K562 (cell line): ENCODE measurements at regions not wholly inside any gene's neighbourhood (a gene's known extent, or its start where the extent isn't known, plus 50 kb on each side); places are given as distances from the start of the nearest gene placed in this dataset.

Experiments
- ATAC-seq: fragments of 200-7000 bp; cut with Tn5 transposase; 3 replicates; pipeline ENCODE4 v1.9.1; 2020; ENCODE audit warnings: moderate library complexity
- BruUV-seq: library from RNA; stranded (reverse); fragments of 400-500 nt; replicated peaks from 2 replicates; lab custom pipeline; 2021; lab: Mats Ljungman, UMichigan
- CTCF ChIA-PET: fragments of 300-600 bp; formaldehyde crosslinking; extraction: SDS; loops from one replicate; lab custom pipeline; 2021; ENCODE audit warnings: low intra/inter-chr PET ratio; lab: Yijun Ruan, JAX
- POLR2A ChIA-PET: fragments of 300-600, 350-650 bp; sonication (Branson Sonifier 250); formaldehyde crosslinking; extraction: SDS; loops from one replicate; lab custom pipeline; 2021; ENCODE audit warnings: antibody characterized with exemption, inconsistent platforms; lab: Yijun Ruan, JAX
- DNase-seq, 4 experiments: peaks; one replicate each; pipeline versions ENCODE4 v3.0.0 to v3.0.0-alpha.2; 2011 to 2018; ENCODE audit warnings: low spot score in 3 of 4, mixed read lengths in 3 of 4; ENCODE audit errors: extremely low read depth in 1 of 4
- FAIRE-seq: peaks from 2 replicates; lab custom pipeline; 2011; peaks lifted over from hg19 to GRCh38; lab: Jason Lieb, UNC
- H2AFZ ChIP-seq: 2 replicates; pipeline ENCODE4 v1.6.0; 2011; ENCODE audit warnings: low read depth, low read length, control low read depth, inconsistent platforms
- H3K27ac ChIP-seq: fragments of 200-600 bp; 3 replicates; pipeline ENCODE4 v1.8.0; 2011; ENCODE audit warnings: low read depth, mild to moderate bottlenecking, control low read depth, inconsistent platforms, low read length, moderate library complexity, mixed read lengths; ENCODE audit errors: extremely low read depth
- H3K27me3 ChIP-seq, 2 experiments: fragments of 300-600 bp in 1 of 2; 2 replicates in 1 of 2; 3 replicates in 1 of 2; pipeline versions ENCODE4 v1.6.0 to v1.8.0; 2011; ENCODE audit warnings: inconsistent platforms in 2 of 2, low read length in 2 of 2, mild to moderate bottlenecking in 1 of 2, mixed read lengths in 1 of 2, moderate library complexity in 1 of 2; ENCODE audit not compliant: control insufficient read depth in 2 of 2, insufficient read depth in 2 of 2
- H3K36me3 ChIP-seq: fragments of 300-600 bp; 3 replicates; pipeline ENCODE4 v1.8.0; 2011; ENCODE audit warnings: mild to moderate bottlenecking, low read length, inconsistent platforms; ENCODE audit not compliant: control insufficient read depth, insufficient read depth
- H3K4me1 ChIP-seq, 2 experiments: fragments of 200-600 bp in 1 of 2; replicated peaks in 1 of 2; 2 replicates in 1 of 2; 3 replicates in 1 of 2; pipeline versions ENCODE4 v1.5.1 to v1.8.0; 2011; ENCODE audit warnings: inconsistent platforms in 2 of 2, low read length in 2 of 2, mild to moderate bottlenecking in 1 of 2, mixed read lengths in 1 of 2, moderate library complexity in 1 of 2; ENCODE audit not compliant: control insufficient read depth in 2 of 2, insufficient read depth in 2 of 2
- H3K4me2 ChIP-seq: 2 replicates; pipeline ENCODE4 v1.6.1; 2011; ENCODE audit warnings: low read length, control low read depth, inconsistent platforms, mixed read lengths; ENCODE audit not compliant: insufficient read depth
- H3K4me3 ChIP-seq: fragments of 200-600 bp; sonication (generic), shearing (Covaris generic); 2 replicates; pipeline ENCODE4 v1.5.1; 2016; ENCODE audit warnings: control low read depth, inconsistent platforms
- H3K79me2 ChIP-seq: fragments of 200-600 bp; 3 replicates; pipeline ENCODE4 v1.8.0; 2011; ENCODE audit warnings: low read length, inconsistent platforms; ENCODE audit not compliant: control insufficient read depth, insufficient read depth
- H3K9ac ChIP-seq, 2 experiments: 2 replicates each; pipeline versions ENCODE4 v1.6.0 to v1.6.1; 2011; ENCODE audit warnings: low read depth in 2 of 2, low read length in 2 of 2, control low read depth in 1 of 2, inconsistent platforms in 1 of 2, mild to moderate bottlenecking in 1 of 2, mixed read lengths in 1 of 2; ENCODE audit not compliant: insufficient read depth in 1 of 2
- H3K9me1 ChIP-seq: one replicate; pipeline ENCODE4 v1.6.0; 2011; ENCODE audit warnings: inconsistent platforms, mild to moderate bottlenecking, low read length, moderate library complexity; ENCODE audit not compliant: control insufficient read depth, insufficient read depth
- H3K9me3 ChIP-seq: replicated peaks from 2 replicates; pipeline ENCODE4 v1.5.1; 2011; ENCODE audit warnings: low read depth, low read length, inconsistent platforms; ENCODE audit not compliant: control insufficient read depth, insufficient read depth
- H4K20me1 ChIP-seq: replicated peaks from 2 replicates; pipeline ENCODE4 v1.6.1; 2011; ENCODE audit warnings: low read length, inconsistent platforms, mixed read lengths; ENCODE audit not compliant: control insufficient read depth, insufficient read depth
- HOXB6 ChIP-seq: fragments of 250-450 bp; sonication (Bioruptor Pico); IDR thresholded peaks from 2 replicates; pipeline ENCODE4 v1.5.1; 2022; ENCODE audit warnings: mild to moderate bottlenecking, borderline replicate concordance
- WGBS: fragments of 100-300 bp; shearing (Covaris generic); methylation state at CpG from one replicate; pipeline ENCODE4 v1.1.6; 2016; ENCODE audit warnings: low coverage, mixed read lengths; ENCODE audit not compliant: insufficient coverage; ENCODE audit errors: missing lambda C conversion rate; 5-methylcytosine and 5-hydroxymethylcytosine counted together
- in situ Hi-C: fragments of 300-500 bp; cut with MboI; formaldehyde crosslinking; loops from 4 replicates; pipeline ENCODE4 v1.15.0; 2018; ENCODE audit warnings: inconsistent platforms, mixed read lengths
- intact Hi-C: fragments of 100-400 bp; cut with micrococcal nuclease; formaldehyde crosslinking; loops from 2 replicates; pipeline ENCODE4 v1.14.2; 2022
- TF ChIP-seq, protein P1 (sequence below), 2 experiments: fragments of 450-650 bp; conservative IDR thresholded peaks; 2 replicates each; pipeline ENCODE4 v1.6.1; 2017; ENCODE audit warnings: mild to moderate bottlenecking in 2 of 2, moderate library complexity in 2 of 2
- TF ChIP-seq, protein P2 (sequence below): fragments of 200-600 bp; sonication (generic); IDR thresholded peaks from one replicate; pipeline ENCODE4 v1.6.1; 2012; ENCODE audit warnings: mild to moderate bottlenecking, low read depth, low read length, inconsistent platforms

DNA sequence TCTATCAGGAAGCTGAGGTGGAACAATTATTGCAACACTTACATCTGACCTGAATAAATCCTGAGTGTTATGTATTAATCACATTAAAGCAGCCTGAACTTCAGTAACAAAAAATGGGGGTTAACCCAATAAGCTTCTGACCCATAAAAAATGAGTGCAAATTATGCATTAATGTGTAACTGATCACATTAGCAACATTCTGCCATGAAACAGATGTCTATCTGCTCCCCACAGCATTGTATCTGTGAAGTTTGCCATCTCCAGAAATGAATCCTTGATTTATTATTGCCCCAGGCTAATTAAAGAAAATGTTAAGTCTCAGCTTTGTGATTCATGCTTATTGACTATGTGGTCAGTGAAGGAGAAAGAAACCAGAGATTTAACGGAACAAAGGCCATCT lies 304.9 kb downstream of the PCDH20 start:
- ATAC-seq (no peak), DNase-seq (no peak), FAIRE-seq (no peak)
- no peaks in the 10 kb centered on the region for H3K9me3 ChIP-seq
- H3K27ac ChIP-seq = no peak overlapping the region
- H3K4me2 ChIP-seq = no peak overlapping the region
- ChIA-PET POLR2A (no interaction called here), CTCF (no interaction called here)
- no peak for TF ChIP-seq HOXB6
- TF ChIP-seq, protein P1, sequence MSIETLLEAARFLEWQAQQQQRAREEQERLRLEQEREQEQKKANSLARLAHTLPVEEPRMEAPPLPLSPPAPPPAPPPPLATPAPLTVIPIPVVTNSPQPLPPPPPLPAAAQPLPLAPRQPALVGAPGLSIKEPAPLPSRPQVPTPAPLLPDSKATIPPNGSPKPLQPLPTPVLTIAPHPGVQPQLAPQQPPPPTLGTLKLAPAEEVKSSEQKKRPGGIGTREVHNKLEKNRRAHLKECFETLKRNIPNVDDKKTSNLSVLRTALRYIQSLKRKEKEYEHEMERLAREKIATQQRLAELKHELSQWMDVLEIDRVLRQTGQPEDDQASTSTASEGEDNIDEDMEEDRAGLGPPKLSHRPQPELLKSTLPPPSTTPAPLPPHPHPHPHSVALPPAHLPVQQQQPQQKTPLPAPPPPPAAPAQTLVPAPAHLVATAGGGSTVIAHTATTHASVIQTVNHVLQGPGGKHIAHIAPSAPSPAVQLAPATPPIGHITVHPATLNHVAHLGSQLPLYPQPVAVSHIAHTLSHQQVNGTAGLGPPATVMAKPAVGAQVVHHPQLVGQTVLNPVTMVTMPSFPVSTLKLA (conservative IDR thresholded peaks at IDR 0.05) = no peak
- TF ChIP-seq, protein P2, sequence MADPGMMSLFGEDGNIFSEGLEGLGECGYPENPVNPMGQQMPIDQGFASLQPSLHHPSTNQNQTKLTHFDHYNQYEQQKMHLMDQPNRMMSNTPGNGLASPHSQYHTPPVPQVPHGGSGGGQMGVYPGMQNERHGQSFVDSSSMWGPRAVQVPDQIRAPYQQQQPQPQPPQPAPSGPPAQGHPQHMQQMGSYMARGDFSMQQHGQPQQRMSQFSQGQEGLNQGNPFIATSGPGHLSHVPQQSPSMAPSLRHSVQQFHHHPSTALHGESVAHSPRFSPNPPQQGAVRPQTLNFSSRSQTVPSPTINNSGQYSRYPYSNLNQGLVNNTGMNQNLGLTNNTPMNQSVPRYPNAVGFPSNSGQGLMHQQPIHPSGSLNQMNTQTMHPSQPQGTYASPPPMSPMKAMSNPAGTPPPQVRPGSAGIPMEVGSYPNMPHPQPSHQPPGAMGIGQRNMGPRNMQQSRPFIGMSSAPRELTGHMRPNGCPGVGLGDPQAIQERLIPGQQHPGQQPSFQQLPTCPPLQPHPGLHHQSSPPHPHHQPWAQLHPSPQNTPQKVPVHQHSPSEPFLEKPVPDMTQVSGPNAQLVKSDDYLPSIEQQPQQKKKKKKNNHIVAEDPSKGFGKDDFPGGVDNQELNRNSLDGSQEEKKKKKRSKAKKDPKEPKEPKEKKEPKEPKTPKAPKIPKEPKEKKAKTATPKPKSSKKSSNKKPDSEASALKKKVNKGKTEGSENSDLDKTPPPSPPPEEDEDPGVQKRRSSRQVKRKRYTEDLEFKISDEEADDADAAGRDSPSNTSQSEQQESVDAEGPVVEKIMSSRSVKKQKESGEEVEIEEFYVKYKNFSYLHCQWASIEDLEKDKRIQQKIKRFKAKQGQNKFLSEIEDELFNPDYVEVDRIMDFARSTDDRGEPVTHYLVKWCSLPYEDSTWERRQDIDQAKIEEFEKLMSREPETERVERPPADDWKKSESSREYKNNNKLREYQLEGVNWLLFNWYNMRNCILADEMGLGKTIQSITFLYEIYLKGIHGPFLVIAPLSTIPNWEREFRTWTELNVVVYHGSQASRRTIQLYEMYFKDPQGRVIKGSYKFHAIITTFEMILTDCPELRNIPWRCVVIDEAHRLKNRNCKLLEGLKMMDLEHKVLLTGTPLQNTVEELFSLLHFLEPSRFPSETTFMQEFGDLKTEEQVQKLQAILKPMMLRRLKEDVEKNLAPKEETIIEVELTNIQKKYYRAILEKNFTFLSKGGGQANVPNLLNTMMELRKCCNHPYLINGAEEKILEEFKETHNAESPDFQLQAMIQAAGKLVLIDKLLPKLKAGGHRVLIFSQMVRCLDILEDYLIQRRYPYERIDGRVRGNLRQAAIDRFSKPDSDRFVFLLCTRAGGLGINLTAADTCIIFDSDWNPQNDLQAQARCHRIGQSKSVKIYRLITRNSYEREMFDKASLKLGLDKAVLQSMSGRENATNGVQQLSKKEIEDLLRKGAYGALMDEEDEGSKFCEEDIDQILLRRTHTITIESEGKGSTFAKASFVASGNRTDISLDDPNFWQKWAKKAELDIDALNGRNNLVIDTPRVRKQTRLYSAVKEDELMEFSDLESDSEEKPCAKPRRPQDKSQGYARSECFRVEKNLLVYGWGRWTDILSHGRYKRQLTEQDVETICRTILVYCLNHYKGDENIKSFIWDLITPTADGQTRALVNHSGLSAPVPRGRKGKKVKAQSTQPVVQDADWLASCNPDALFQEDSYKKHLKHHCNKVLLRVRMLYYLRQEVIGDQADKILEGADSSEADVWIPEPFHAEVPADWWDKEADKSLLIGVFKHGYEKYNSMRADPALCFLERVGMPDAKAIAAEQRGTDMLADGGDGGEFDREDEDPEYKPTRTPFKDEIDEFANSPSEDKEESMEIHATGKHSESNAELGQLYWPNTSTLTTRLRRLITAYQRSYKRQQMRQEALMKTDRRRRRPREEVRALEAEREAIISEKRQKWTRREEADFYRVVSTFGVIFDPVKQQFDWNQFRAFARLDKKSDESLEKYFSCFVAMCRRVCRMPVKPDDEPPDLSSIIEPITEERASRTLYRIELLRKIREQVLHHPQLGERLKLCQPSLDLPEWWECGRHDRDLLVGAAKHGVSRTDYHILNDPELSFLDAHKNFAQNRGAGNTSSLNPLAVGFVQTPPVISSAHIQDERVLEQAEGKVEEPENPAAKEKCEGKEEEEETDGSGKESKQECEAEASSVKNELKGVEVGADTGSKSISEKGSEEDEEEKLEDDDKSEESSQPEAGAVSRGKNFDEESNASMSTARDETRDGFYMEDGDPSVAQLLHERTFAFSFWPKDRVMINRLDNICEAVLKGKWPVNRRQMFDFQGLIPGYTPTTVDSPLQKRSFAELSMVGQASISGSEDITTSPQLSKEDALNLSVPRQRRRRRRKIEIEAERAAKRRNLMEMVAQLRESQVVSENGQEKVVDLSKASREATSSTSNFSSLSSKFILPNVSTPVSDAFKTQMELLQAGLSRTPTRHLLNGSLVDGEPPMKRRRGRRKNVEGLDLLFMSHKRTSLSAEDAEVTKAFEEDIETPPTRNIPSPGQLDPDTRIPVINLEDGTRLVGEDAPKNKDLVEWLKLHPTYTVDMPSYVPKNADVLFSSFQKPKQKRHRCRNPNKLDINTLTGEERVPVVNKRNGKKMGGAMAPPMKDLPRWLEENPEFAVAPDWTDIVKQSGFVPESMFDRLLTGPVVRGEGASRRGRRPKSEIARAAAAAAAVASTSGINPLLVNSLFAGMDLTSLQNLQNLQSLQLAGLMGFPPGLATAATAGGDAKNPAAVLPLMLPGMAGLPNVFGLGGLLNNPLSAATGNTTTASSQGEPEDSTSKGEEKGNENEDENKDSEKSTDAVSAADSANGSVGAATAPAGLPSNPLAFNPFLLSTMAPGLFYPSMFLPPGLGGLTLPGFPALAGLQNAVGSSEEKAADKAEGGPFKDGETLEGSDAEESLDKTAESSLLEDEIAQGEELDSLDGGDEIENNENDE = no peak
- no peaks in the 10 kb centered on the region for H3K27me3 ChIP-seq
- in situ Hi-C loops (no loop called here), intact Hi-C loops (no loop called here)
- no peaks in the 10 kb centered on the region for H3K9me1 ChIP-seq
- no peaks in the 10 kb centered on the region for H3K4me1 ChIP-seq
- WGBS = 0% methylated on average over 1 of the region's 1 CpG
- H2AFZ ChIP-seq = no peak overlapping the region
- no peak overlapping the region for H3K9ac ChIP-seq
- H4K20me1 ChIP-seq = no peaks in the 10 kb centered on the region
- no peak overlapping the region for H3K4me3 ChIP-seq
- no TSS peak for BruUV-seq
- no peaks in the 10 kb centered on the region for H3K79me2 ChIP-seq
- H3K36me3 ChIP-seq = no peaks in the 10 kb centered on the region
